ENCODE measurements at regions not wholly inside any gene's neighbourhood (a gene's known extent, or its start where the extent isn't known, plus 50 kb on each side); places are given as distances from the start of the nearest gene placed in this dataset.

GRCh38 chr22:47408409-47408808 lies 646.0 kb downstream of the TBC1D22A start:
- TF ChIP-seq POLR2AphosphoS5 (IDR thresholded peaks at IDR 0.05; ENCODE audit: low read depth, low read length) (no peak), POLR2A (IDR thresholded peaks at IDR 0.05; ENCODE audit: low read depth, low read length) (no peak)

Measured in GM12891 (cell line).